ENCODE measurements at regions not wholly inside any gene's neighbourhood (a gene's known extent, or its start where the extent isn't known, plus 50 kb on each side); places are given as distances from the start of the nearest gene placed in this dataset.

- Histone ChIP-seq H3K36me3 (ENCODE audit: control insufficient read depth, insufficient read depth, low read length) (no peaks in the 10 kb centered on the region), H3K4me3 (ENCODE audit: low read length) (no peak overlapping the region), H3K27me3 (ENCODE audit: control insufficient read depth, insufficient read depth, low read length) (no peaks in the 10 kb centered on the region), H3K9me3 (ENCODE audit: control insufficient read depth, low read length) (no peaks in the 10 kb centered on the region), H3K9ac (ENCODE audit: low read length) (no peak overlapping the region), H3K4me1 (ENCODE audit: control insufficient read depth, insufficient read depth, low read length) (no peaks in the 10 kb centered on the region)
Measured at GRCh38 chr16:64809876-64810629, 311.8 kb downstream of the CDH11 start.

- H3K4me3 ChIP-seq (ENCODE audit: low read length): no peak overlapping the region
- H3K4me1 ChIP-seq (ENCODE audit: control insufficient read depth, insufficient read depth, low read length): no peaks in the 10 kb centered on the region
- H3K27me3 ChIP-seq (ENCODE audit: control insufficient read depth, insufficient read depth, low read length): no peaks in the 10 kb centered on the region
- no peak overlapping the region for H3K9ac ChIP-seq (ENCODE audit: low read length)
- no peaks in the 10 kb centered on the region for H3K9me3 ChIP-seq (ENCODE audit: control insufficient read depth, low read length)
- no peaks in the 10 kb centered on the region for H3K36me3 ChIP-seq (ENCODE audit: control insufficient read depth, insufficient read depth, low read length)
Measured at GRCh38 chr16:64808474-64808873, 313.4 kb downstream of the CDH11 start.

DNA sequence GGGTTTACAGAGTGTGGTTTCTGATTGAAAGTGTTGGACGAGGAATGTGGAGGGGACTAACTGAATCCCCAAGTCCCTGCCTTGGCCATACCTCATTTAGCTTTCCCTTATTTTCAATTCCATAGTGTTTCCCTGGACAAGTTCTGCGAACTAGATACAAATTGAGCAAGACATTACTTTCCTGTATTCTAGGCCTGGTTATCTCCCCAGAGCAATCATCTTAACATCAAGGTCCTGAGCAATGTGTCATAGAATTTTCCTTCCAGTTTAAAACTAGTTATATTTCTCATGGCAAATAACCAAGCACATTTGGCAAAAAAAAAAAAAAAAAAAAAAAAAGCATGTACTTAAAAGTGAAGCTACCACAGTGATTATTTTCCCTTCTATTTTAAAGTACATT, 330.1 kb downstream of the CDH11 start:
- Histone ChIP-seq H3K9ac (ENCODE audit: low read length) (no peak overlapping the region), H3K9me3 (ENCODE audit: control insufficient read depth, low read length) (no peaks in the 10 kb centered on the region), H3K36me3 (ENCODE audit: control insufficient read depth, insufficient read depth, low read length) (no peaks in the 10 kb centered on the region), H3K4me1 (ENCODE audit: control insufficient read depth, insufficient read depth, low read length) (no peaks in the 10 kb centered on the region), H3K4me3 (ENCODE audit: low read length) (no peak overlapping the region), H3K27me3 (ENCODE audit: control insufficient read depth, insufficient read depth, low read length) (no peaks in the 10 kb centered on the region)

- H3K4me1 ChIP-seq (ENCODE audit: control insufficient read depth, insufficient read depth, low read length): no peaks in the 10 kb centered on the region
- H3K36me3 ChIP-seq (ENCODE audit: control insufficient read depth, insufficient read depth, low read length): no peaks in the 10 kb centered on the region
- no peak overlapping the region for H3K9ac ChIP-seq (ENCODE audit: low read length)
- H3K4me3 ChIP-seq (ENCODE audit: low read length): no peak overlapping the region
- H3K27me3 ChIP-seq (ENCODE audit: control insufficient read depth, insufficient read depth, low read length): no peaks in the 10 kb centered on the region
- H3K9me3 ChIP-seq (ENCODE audit: control insufficient read depth, low read length): no peaks in the 10 kb centered on the region
Measured at GRCh38 chr16:64784635-64785034, 337.2 kb downstream of the CDH11 start.

DNA sequence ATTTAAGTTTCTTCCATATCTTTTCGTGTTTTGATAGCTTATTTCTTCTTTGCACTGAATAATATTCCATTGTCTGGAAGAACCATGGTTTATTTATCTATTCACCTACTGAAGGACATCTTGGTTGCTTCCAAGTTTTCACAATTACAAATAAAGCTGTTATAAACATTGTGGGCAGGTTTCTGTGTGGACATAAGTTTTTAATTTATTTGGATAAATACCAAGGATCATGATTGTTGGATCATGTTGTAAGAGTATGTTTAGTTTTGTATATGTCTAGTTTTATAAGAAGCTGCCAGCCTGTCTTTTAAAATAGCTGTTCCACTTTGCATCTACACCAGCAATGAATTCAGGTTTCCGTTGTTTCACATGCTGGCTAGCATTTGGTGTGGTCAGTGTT, 339.4 kb downstream of the CDH11 start:
- no peaks in the 10 kb centered on the region for H3K4me1 ChIP-seq (ENCODE audit: control insufficient read depth, insufficient read depth, low read length)
- H3K9ac ChIP-seq (ENCODE audit: low read length): no peak overlapping the region
- no peak overlapping the region for H3K4me3 ChIP-seq (ENCODE audit: low read length)
- no peaks in the 10 kb centered on the region for H3K36me3 ChIP-seq (ENCODE audit: control insufficient read depth, insufficient read depth, low read length)
- no peaks in the 10 kb centered on the region for H3K27me3 ChIP-seq (ENCODE audit: control insufficient read depth, insufficient read depth, low read length)
- no peaks in the 10 kb centered on the region for H3K9me3 ChIP-seq (ENCODE audit: control insufficient read depth, low read length)

DNA sequence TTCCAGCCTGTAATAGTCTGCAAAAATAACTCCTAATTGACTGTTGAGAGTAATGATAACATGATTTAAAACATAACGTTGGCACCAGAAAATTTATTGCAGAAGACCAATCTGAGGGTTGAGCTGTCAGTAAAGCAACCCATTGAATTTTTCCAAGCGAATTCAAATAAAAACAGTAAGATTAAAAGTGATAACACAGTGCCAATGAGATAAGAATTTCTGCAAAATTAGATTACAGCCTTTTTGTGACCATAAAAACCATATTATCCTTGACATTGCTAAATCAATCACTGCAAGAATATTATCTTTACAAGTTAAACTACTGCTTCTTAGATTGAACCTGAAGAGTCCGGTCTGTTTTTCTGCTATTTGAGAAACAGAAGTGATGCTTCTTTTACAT, 341.4 kb downstream of the CDH11 start:
- Histone ChIP-seq H3K36me3 (ENCODE audit: control insufficient read depth, insufficient read depth, low read length) (no peaks in the 10 kb centered on the region), H3K27me3 (ENCODE audit: control insufficient read depth, insufficient read depth, low read length) (no peaks in the 10 kb centered on the region), H3K4me1 (ENCODE audit: control insufficient read depth, insufficient read depth, low read length) (no peaks in the 10 kb centered on the region), H3K9ac (ENCODE audit: low read length) (no peak overlapping the region), H3K4me3 (ENCODE audit: low read length) (no peak overlapping the region), H3K9me3 (ENCODE audit: control insufficient read depth, low read length) (no peaks in the 10 kb centered on the region)

GRCh38 chr16:64778777-64779176, 343.1 kb downstream of the CDH11 start:
- Histone ChIP-seq H3K4me1 (ENCODE audit: control insufficient read depth, insufficient read depth, low read length) (no peaks in the 10 kb centered on the region), H3K4me3 (ENCODE audit: low read length) (no peak overlapping the region), H3K27me3 (ENCODE audit: control insufficient read depth, insufficient read depth, low read length) (no peaks in the 10 kb centered on the region), H3K36me3 (ENCODE audit: control insufficient read depth, insufficient read depth, low read length) (no peaks in the 10 kb centered on the region), H3K9me3 (ENCODE audit: control insufficient read depth, low read length) (no peaks in the 10 kb centered on the region), H3K9ac (ENCODE audit: low read length) (no peak overlapping the region)

DNA sequence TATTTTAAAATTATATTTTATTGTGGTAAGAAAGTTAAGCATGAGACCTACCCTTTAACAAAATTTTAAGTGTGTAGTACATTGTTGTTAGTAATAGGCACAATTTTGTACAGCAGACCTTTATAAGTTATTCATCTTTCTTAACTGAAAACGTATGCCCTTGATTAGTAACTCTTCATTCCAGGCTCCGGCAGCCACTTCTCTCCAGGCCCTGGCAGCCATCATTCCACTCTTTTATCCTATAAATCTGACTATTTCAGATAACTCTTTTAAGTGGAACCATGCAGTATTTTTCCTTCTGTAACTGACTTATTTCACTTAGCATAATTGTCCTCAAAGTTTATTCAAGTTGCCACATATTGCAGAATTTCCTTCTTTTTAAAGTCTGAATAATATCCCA, 348.2 kb downstream of the CDH11 start:
- H3K4me3 ChIP-seq (ENCODE audit: low read length): no peak overlapping the region
- no peaks in the 10 kb centered on the region for H3K27me3 ChIP-seq (ENCODE audit: control insufficient read depth, insufficient read depth, low read length)
- no peaks in the 10 kb centered on the region for H3K9me3 ChIP-seq (ENCODE audit: control insufficient read depth, low read length)

GRCh38 chr16:64773184-64773583, 348.7 kb downstream of the CDH11 start:
- Histone ChIP-seq H3K36me3 (ENCODE audit: control insufficient read depth, insufficient read depth, low read length) (no peaks in the 10 kb centered on the region), H3K4me3 (ENCODE audit: low read length) (no peak overlapping the region)

More for the DNA sequence above, 348.2 kb downstream of the CDH11 start:
- Histone ChIP-seq H3K9ac (ENCODE audit: low read length) (no peak overlapping the region), H3K36me3 (ENCODE audit: control insufficient read depth, insufficient read depth, low read length) (no peaks in the 10 kb centered on the region), H3K4me1 (ENCODE audit: control insufficient read depth, insufficient read depth, low read length) (no peaks in the 10 kb centered on the region)

DNA sequence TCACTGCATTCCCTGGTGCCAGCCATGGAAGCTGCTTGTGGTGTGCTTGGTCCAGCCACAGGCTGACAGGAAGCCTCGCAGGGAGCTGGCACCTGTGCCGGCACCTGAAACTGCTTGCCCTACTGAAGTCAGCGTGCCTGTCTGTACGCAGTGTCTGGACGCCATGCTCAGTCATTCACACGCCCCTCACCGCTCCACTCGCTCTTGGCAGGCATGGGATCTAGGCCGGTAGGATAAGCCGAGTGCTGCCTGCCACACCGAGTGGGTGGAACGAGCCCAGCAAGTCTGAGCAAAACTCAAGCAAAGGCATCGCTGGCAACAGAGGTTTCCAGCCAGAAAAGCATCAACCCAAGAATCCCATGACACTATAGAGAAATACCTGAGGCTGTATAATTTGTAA, 350.6 kb downstream of the CDH11 start:
- H3K4me3 ChIP-seq (ENCODE audit: low read length): no peak overlapping the region
- no peaks in the 10 kb centered on the region for H3K36me3 ChIP-seq (ENCODE audit: control insufficient read depth, insufficient read depth, low read length)
- H3K9ac ChIP-seq (ENCODE audit: low read length): no peak overlapping the region
- no peaks in the 10 kb centered on the region for H3K9me3 ChIP-seq (ENCODE audit: control insufficient read depth, low read length)
- no peaks in the 10 kb centered on the region for H3K4me1 ChIP-seq (ENCODE audit: control insufficient read depth, insufficient read depth, low read length)
- no peaks in the 10 kb centered on the region for H3K27me3 ChIP-seq (ENCODE audit: control insufficient read depth, insufficient read depth, low read length)

More at GRCh38 chr16:64773184-64773583, 348.7 kb downstream of the CDH11 start:
- Histone ChIP-seq H3K9me3 (ENCODE audit: control insufficient read depth, low read length) (no peaks in the 10 kb centered on the region), H3K27me3 (ENCODE audit: control insufficient read depth, insufficient read depth, low read length) (no peaks in the 10 kb centered on the region), H3K9ac (ENCODE audit: low read length) (no peak overlapping the region), H3K4me1 (ENCODE audit: control insufficient read depth, insufficient read depth, low read length) (no peaks in the 10 kb centered on the region)

- Histone ChIP-seq H3K27me3 (ENCODE audit: control insufficient read depth, insufficient read depth, low read length) (no peaks in the 10 kb centered on the region), H3K9me3 (ENCODE audit: control insufficient read depth, low read length) (no peaks in the 10 kb centered on the region), H3K4me3 (ENCODE audit: low read length) (no peak overlapping the region), H3K36me3 (ENCODE audit: control insufficient read depth, insufficient read depth, low read length) (no peaks in the 10 kb centered on the region), H3K9ac (ENCODE audit: low read length) (no peak overlapping the region), H3K4me1 (ENCODE audit: control insufficient read depth, insufficient read depth, low read length) (no peaks in the 10 kb centered on the region)
Measured at GRCh38 chr16:64762211-64762610, 359.7 kb downstream of the CDH11 start.

DNA sequence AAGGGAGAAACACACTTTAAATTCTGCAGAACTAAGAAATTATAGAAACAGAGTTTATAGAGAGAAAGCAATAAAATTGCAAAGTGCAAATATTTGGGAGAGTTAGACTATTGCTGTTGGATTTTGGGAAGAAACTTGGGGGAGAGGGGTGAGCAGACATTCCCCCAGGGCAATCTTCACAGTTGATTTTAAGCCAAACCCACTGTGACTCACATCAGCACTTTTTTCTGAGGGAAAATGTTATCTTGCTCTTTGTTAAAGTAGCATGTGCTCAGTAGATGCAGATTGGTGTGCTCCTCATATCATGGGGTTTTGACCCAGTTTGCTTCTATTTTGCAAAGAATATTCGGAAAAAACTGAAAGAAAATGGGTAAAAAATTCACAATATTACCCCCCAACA, 367.6 kb downstream of the CDH11 start:
- no peaks in the 10 kb centered on the region for H3K36me3 ChIP-seq (ENCODE audit: control insufficient read depth, insufficient read depth, low read length)
- no peak overlapping the region for H3K4me3 ChIP-seq (ENCODE audit: low read length)
- no peaks in the 10 kb centered on the region for H3K27me3 ChIP-seq (ENCODE audit: control insufficient read depth, insufficient read depth, low read length)

DNA sequence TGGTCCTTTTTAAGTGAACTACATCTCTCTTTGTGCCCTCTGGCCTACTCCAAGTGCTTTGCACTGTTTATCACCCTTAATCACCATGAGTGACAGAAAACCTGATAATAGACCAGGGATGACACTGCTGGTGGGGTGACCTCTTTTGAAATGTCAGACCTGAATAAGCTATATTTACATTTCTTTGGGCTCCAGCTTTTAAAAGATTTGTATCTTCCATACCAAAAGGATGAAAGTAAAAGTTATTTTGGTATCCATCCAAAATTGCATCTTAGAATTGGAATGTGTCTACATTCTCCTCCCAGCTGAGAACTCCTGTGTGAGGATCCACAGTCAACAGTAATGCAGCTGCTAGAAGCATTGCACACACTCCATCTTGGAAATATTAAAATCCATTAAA, 370.0 kb downstream of the CDH11 start:
- Histone ChIP-seq H3K4me1 (ENCODE audit: control insufficient read depth, insufficient read depth, low read length) (no peaks in the 10 kb centered on the region), H3K9me3 (ENCODE audit: control insufficient read depth, low read length) (no peaks in the 10 kb centered on the region), H3K36me3 (ENCODE audit: control insufficient read depth, insufficient read depth, low read length) (no peaks in the 10 kb centered on the region), H3K9ac (ENCODE audit: low read length) (no peak overlapping the region), H3K4me3 (ENCODE audit: low read length) (no peak overlapping the region), H3K27me3 (ENCODE audit: control insufficient read depth, insufficient read depth, low read length) (no peaks in the 10 kb centered on the region)

More for the DNA sequence above, 367.6 kb downstream of the CDH11 start:
- H3K9me3 ChIP-seq (ENCODE audit: control insufficient read depth, low read length): no peaks in the 10 kb centered on the region
- no peaks in the 10 kb centered on the region for H3K4me1 ChIP-seq (ENCODE audit: control insufficient read depth, insufficient read depth, low read length)
- no peak overlapping the region for H3K9ac ChIP-seq (ENCODE audit: low read length)

All from mucosa of stomach (tissue), 1 donor.